Prostate gland (tissue), 2 donors: ENCODE measurements at regions not wholly inside any gene's neighbourhood (a gene's known extent, or its start where the extent isn't known, plus 50 kb on each side); places are given as distances from the start of the nearest gene placed in this dataset.

Experiments
- DNase-seq: peaks from one replicate; pipeline ENCODE4 v3.0.0-alpha.2; 2019; ENCODE audit warnings: low spot score
- H3K27ac ChIP-seq, 2 donors: fragments of 200-600 bp; sonication (generic); 2 replicates each; pipeline ENCODE4 v1.5.1; 2017 to 2019
- H3K27me3 ChIP-seq: fragments of 200-600 bp; sonication (generic); replicated peaks from 2 replicates; pipeline ENCODE4 v1.5.1; 2019; ENCODE audit not compliant: insufficient read depth
- H3K36me3 ChIP-seq, 2 donors: fragments of 200-600 bp; sonication (generic); 1 replicate in 1 of 2; 2 replicates in 1 of 2; pipeline versions ENCODE4 v1.5.1 to v1.8.1; 2017 to 2019
- H3K4me1 ChIP-seq: fragments of 200-600 bp; sonication (generic); replicated peaks from 2 replicates; pipeline ENCODE4 v1.5.1; 2019
- H3K4me3 ChIP-seq, 2 donors: fragments of 200-600 bp; sonication (generic); 2 replicates each; pipeline ENCODE4 v1.5.1; 2017 to 2019
- H3K9me3 ChIP-seq: fragments of 200-600 bp; sonication (generic); 2 replicates; pipeline ENCODE4 v1.5.1; 2017
- POLR2A ChIP-seq: fragments of 450-650 bp; IDR thresholded peaks from one replicate; pipeline ENCODE4 v1.6.1; 2016; ENCODE audit warnings: antibody characterized with exemption, mild to moderate bottlenecking
- POLR2AphosphoS5 ChIP-seq: sonication (generic); formaldehyde crosslinking; IDR thresholded peaks from one replicate; pipeline ENCODE4 v1.6.1; 2017; ENCODE audit warnings: antibody characterized with exemption
- WGBS: methylation state at CpG from one replicate; pipeline ENCODE4 v1.1.5; 2018; 5-methylcytosine and 5-hydroxymethylcytosine counted together
- intact Hi-C: fragments of 100-400 bp; cut with DNase I; formaldehyde crosslinking; loops from one replicate; pipeline ENCODE4 v1.14.2; 2022
- TF ChIP-seq, protein P1 (sequence below), 4 experiments: fragments of 200-600 bp in 2 of 4; fragments of 450-650 bp in 2 of 4; sonication (generic) in 2 of 4; IDR thresholded peaks; 1 replicate in 3 of 4; 2 replicates in 1 of 4; pipeline ENCODE4 v1.5.1; 2016 to 2019; ENCODE audit warnings: antibody characterized with exemption in 4 of 4, mild to moderate bottlenecking in 2 of 4, moderate library complexity in 2 of 4

DNA sequence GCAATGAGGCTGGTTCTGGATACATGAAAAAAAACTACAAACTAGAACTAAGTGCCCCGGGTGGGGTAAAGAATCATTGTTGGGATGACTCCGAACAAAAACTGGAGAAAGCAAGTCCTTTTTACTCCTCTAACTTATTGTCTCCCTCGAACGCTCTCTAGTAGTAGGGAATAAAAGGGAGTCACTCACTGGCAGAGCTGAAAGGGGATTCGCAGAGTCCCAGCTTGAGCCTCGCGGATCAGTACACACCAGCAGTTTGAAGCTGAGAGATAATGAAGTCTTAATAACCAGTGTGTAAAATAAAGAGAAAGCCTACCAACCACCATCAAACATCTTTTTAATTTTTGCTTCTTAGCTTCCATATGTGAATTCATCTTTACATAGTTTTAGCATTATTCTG lies 521.9 kb upstream of the ARX start:
- no peak for DNase-seq
- H3K36me3 ChIP-seq = no peaks in the 10 kb centered on the region
- 90% methylated on average over 7 of the region's 7 CpGs for WGBS
- H3K4me1 ChIP-seq = no peaks in the 10 kb centered on the region
- no peaks in the 10 kb centered on the region for H3K9me3 ChIP-seq
- H3K4me3 ChIP-seq = no peak overlapping the region
- TF ChIP-seq POLR2AphosphoS5 (no peak), POLR2A (no peak)
- TF ChIP-seq, protein P1, sequence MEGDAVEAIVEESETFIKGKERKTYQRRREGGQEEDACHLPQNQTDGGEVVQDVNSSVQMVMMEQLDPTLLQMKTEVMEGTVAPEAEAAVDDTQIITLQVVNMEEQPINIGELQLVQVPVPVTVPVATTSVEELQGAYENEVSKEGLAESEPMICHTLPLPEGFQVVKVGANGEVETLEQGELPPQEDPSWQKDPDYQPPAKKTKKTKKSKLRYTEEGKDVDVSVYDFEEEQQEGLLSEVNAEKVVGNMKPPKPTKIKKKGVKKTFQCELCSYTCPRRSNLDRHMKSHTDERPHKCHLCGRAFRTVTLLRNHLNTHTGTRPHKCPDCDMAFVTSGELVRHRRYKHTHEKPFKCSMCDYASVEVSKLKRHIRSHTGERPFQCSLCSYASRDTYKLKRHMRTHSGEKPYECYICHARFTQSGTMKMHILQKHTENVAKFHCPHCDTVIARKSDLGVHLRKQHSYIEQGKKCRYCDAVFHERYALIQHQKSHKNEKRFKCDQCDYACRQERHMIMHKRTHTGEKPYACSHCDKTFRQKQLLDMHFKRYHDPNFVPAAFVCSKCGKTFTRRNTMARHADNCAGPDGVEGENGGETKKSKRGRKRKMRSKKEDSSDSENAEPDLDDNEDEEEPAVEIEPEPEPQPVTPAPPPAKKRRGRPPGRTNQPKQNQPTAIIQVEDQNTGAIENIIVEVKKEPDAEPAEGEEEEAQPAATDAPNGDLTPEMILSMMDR (IDR thresholded peaks at IDR 0.05) = no peak
- H3K27ac ChIP-seq = no peak overlapping the region
- intact Hi-C loops = no loop called here
- H3K27me3 ChIP-seq = no peaks in the 10 kb centered on the region

DNA sequence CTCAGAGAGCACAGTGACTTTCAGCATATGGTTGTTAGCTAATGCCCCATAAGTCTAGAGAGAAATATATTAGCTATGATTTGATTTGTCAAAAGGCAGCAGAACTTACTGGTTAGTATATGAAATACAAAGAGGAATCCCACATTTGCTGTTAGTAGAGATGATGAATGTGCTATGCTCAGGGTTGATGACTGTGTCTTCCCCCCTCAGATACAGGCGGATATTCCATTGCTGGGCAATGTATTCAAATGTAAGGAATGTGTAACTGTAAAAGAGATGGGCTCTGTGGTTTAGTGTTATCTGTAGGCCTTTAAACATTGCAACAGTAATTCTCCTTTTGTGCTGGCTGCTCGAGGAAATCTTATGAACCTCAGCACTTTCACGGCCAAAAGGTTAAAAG lies 528.9 kb upstream of the ARX start:
- Histone ChIP-seq H3K36me3 (no peaks in the 10 kb centered on the region), H3K4me3 (no peak overlapping the region), H3K27ac (no peak overlapping the region), H3K27me3 (no peaks in the 10 kb centered on the region), H3K4me1 (no peaks in the 10 kb centered on the region), H3K9me3 (no peaks in the 10 kb centered on the region)
- intact Hi-C loops = no loop called here
- WGBS = 76% methylated on average over 3 of the region's 3 CpGs
- no peak for TF ChIP-seq POLR2A
- TF ChIP-seq, protein P1 (IDR thresholded peaks at IDR 0.05) = no peak
- no peak for TF ChIP-seq POLR2AphosphoS5
- no peak for DNase-seq

DNA sequence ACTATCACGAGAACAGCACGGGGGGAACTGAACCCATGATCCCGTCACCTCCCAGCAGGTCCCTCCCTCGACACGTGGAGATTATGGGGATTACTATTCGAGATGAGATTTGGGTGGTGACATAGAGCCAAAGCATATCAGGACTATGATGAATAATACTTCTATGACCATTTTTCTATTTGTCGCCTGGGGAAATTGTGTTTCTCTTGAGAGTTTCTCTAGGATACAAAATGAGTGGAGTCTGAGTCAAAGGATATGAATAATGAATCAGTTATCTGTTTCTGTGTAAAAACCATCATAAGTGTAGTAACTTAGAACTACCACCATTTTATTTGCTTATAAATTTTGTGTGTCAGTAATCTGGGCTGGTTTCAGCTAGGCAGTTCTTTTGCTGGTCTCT lies 533.0 kb upstream of the ARX start:
- Histone ChIP-seq H3K36me3 (no peaks in the 10 kb centered on the region), H3K4me1 (no peaks in the 10 kb centered on the region), H3K9me3 (no peaks in the 10 kb centered on the region), H3K27ac (no peak overlapping the region), H3K27me3 (no peaks in the 10 kb centered on the region), H3K4me3 (no peak overlapping the region)
- DNase-seq = no peak
- TF ChIP-seq POLR2A (no peak), POLR2AphosphoS5 (no peak)
- TF ChIP-seq, protein P1 (IDR thresholded peaks at IDR 0.05) = no peak
- WGBS = 84% methylated on average over 6 of the region's 7 CpGs
- intact Hi-C loops = no loop called here

DNA sequence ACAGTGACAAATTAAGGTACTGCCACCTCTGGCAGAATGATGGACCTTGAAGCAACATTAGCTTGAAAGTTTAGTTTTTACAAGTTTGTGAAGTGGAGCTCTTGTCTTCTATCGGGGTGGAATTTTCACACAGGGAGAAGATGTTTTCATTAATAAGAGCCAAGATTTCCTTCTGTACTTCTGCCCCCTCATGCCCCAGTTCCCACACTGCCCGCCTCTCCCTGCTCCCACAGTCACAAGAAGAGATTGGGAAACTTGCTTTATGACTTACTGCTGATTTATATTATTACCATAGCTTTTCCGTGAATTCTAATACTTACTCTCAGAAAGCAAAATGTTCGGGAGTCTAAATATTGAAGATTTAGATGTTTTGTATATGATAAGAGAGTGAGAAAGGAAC lies 539.8 kb upstream of the ARX start:
- Histone ChIP-seq H3K27me3 (no peaks in the 10 kb centered on the region), H3K4me3 (no peak overlapping the region), H3K4me1 (no peaks in the 10 kb centered on the region), H3K9me3 (no peaks in the 10 kb centered on the region), H3K36me3 (no peaks in the 10 kb centered on the region), H3K27ac (no peak overlapping the region)
- 64% methylated on average over 4 of the region's 4 CpGs for WGBS
- intact Hi-C loops = no loop called here
- TF ChIP-seq POLR2A (no peak), POLR2AphosphoS5 (no peak)
- TF ChIP-seq, protein P1 (IDR thresholded peaks at IDR 0.05) = no peak
- DNase-seq = no peak

DNA sequence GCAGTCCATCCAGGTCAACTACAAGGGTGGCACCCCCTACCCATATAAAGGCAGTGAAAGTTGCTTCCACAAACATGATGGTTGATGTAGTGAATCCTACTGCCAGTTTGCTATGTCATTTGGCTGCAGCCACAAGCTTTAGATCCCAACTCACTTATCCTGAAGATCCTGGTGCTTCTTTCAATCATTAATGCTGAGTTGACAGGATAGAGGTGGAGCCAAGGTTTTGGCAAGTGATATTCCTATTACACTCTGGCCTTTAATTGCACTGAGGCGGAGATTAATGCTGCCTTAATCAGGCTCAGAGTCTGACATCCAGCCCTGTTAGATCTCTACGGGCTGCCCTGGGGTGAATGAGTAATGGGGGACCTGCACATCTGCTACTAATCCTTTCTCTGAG lies 542.4 kb upstream of the ARX start:
- TF ChIP-seq, protein P1 (IDR thresholded peaks at IDR 0.05) = no peak
- no peak for TF ChIP-seq POLR2AphosphoS5
- TF ChIP-seq POLR2A = no peak
- H3K36me3 ChIP-seq = no peaks in the 10 kb centered on the region
- intact Hi-C loops = no loop called here

More for the DNA sequence above, 542.4 kb upstream of the ARX start:
- no peak overlapping the region for H3K27ac ChIP-seq
- H3K9me3 ChIP-seq = no peaks in the 10 kb centered on the region
- no peaks in the 10 kb centered on the region for H3K4me1 ChIP-seq
- H3K4me3 ChIP-seq = no peak overlapping the region
- WGBS = 73% methylated on average over 2 of the region's 2 CpGs
- no peaks in the 10 kb centered on the region for H3K27me3 ChIP-seq
- no peak for DNase-seq
